HG03095 (cell line): ENCODE measurements at regions not wholly inside any gene's neighbourhood (a gene's known extent, or its start where the extent isn't known, plus 50 kb on each side); places are given as distances from the start of the nearest gene placed in this dataset.

Experiments
- ATAC-seq: cut with Tn5 transposase; IDR thresholded peaks from one replicate; pipeline ENCODE4 v1.9.1; 2021; ENCODE audit warnings: moderate library complexity; ENCODE audit not compliant: unreplicated experiment

- ATAC-seq = no peak
Observed at GRCh38 chr4:38230121-38230801, 270.1 kb downstream of the PTTG2 start.

GRCh38 chr4:38230821-38231563 lies 270.8 kb downstream of the PTTG2 start:
- ATAC-seq = no peak

- ATAC-seq = no peak
Observed at GRCh38 chr4:38231626-38232025, 271.4 kb downstream of the PTTG2 start.

GRCh38 chr4:38232741-38233140 lies 272.5 kb downstream of the PTTG2 start:
- ATAC-seq = no peak

GRCh38 chr4:38233727-38234480 lies 273.7 kb downstream of the PTTG2 start:
- no peak for ATAC-seq

- no peak for ATAC-seq
Observed at GRCh38 chr4:38235354-38235753, 275.2 kb downstream of the PTTG2 start.

- ATAC-seq = no peak
Observed at GRCh38 chr4:38236003-38236402, 275.8 kb downstream of the PTTG2 start.

- ATAC-seq = no peak
Observed at GRCh38 chr4:38236503-38236902, 276.3 kb downstream of the PTTG2 start.

GRCh38 chr4:38237139-38237538 lies 276.9 kb downstream of the PTTG2 start:
- no peak for ATAC-seq

- no peak for ATAC-seq
Observed at GRCh38 chr4:38241541-38241940, 281.3 kb downstream of the PTTG2 start.

GRCh38 chr4:38242101-38242500 lies 281.9 kb downstream of the PTTG2 start:
- no peak for ATAC-seq

- no peak for ATAC-seq
Observed at GRCh38 chr4:38242822-38243387, 282.7 kb downstream of the PTTG2 start.

- ATAC-seq = no peak
Observed at GRCh38 chr4:38243388-38244053, 283.3 kb downstream of the PTTG2 start.

GRCh38 chr4:38254825-38255224 lies 294.6 kb downstream of the PTTG2 start:
- ATAC-seq = no peak

- no peak for ATAC-seq
Observed at GRCh38 chr4:38255572-38255971, 295.4 kb downstream of the PTTG2 start.

GRCh38 chr4:38266616-38267015 lies 306.4 kb downstream of the PTTG2 start:
- ATAC-seq = no peak

- no peak for ATAC-seq
Observed at GRCh38 chr4:38268108-38268820, 308.1 kb downstream of the PTTG2 start.

- ATAC-seq = no peak
Observed at GRCh38 chr4:38268837-38269236, 308.6 kb downstream of the PTTG2 start.

- ATAC-seq = no peak
Observed at GRCh38 chr4:38273407-38273806, 313.2 kb downstream of the PTTG2 start.

GRCh38 chr4:38275331-38276100 lies 315.3 kb downstream of the PTTG2 start:
- ATAC-seq = no peak
